B cell (primary cell): ENCODE measurements at regions not wholly inside any gene's neighbourhood (a gene's known extent, or its start where the extent isn't known, plus 50 kb on each side); places are given as distances from the start of the nearest gene placed in this dataset.

Experiments
- ATAC-seq: fragments of 200-7000 bp; cut with Tn5 transposase; one replicate; pipeline ENCODE4 v1.10.0; 2021; ENCODE audit warnings: low read depth, mild to moderate bottlenecking, moderate number of reproducible peaks, moderate library complexity
- CTCF ChIA-PET: fragments of 350-600 bp; sonication (Branson Sonifier 250); formaldehyde crosslinking; loops from one replicate; lab custom pipeline; 2021; ENCODE audit warnings: antibody characterized with exemption, inconsistent platforms; lab: Charles Lee
- POLR2A ChIA-PET: fragments of 350-600 bp; sonication (Branson Sonifier 250); formaldehyde crosslinking; loops from one replicate; lab custom pipeline; 2021; ENCODE audit warnings: antibody characterized with exemption; lab: Charles Lee
- DNase-seq: peaks from one replicate; pipeline ENCODE4 v3.0.0; 2013
- H2AFZ ChIP-seq: 2 replicates; pipeline ENCODE4 v1.6.1; 2012; ENCODE audit warnings: mild to moderate bottlenecking, low read depth, low read length; ENCODE audit not compliant: insufficient read depth, poor library complexity, severe bottlenecking
- H3K27ac ChIP-seq, 2 donors: 1 replicate in 1 of 2; 2 replicates in 1 of 2; pipeline ENCODE4 v1.5.1; 2012 to 2013; ENCODE audit warnings: low read length in 2 of 2, mild to moderate bottlenecking in 2 of 2, moderate library complexity in 1 of 2
- H3K27me3 ChIP-seq, 4 experiments: fragments of 200-600 bp in 1 of 4; sonication (generic) in 1 of 4; replicated peaks in 1 of 4; 1 replicate in 2 of 4; 2 replicates in 2 of 4; pipeline versions ENCODE4 v1.6.1 to v1.7.0; 2013 to 2016; ENCODE audit warnings: low read length in 3 of 4, mild to moderate bottlenecking in 2 of 4, mixed read lengths in 1 of 4, moderate library complexity in 1 of 4; ENCODE audit not compliant: insufficient read depth in 4 of 4, control insufficient read depth in 3 of 4; ENCODE audit errors: control extremely low read depth in 1 of 4
- H3K36me3 ChIP-seq, 2 experiments: replicated peaks in 1 of 2; 1 replicate in 1 of 2; 2 replicates in 1 of 2; pipeline versions ENCODE4 v1.6.1 to v1.7.1; 2013; ENCODE audit warnings: low read length in 1 of 2; ENCODE audit not compliant: insufficient read depth in 2 of 2, control insufficient read depth in 1 of 2; ENCODE audit errors: control extremely low read depth in 1 of 2, extremely low read depth in 1 of 2
- H3K4me1 ChIP-seq, 2 donors: fragments of 200-600 bp in 1 of 2; sonication (generic) in 1 of 2; 1 replicate in 1 of 2; 2 replicates in 1 of 2; pipeline versions ENCODE4 v1.5.1 to v1.6.1; 2013 to 2017; ENCODE audit warnings: low read length in 2 of 2; ENCODE audit not compliant: control insufficient read depth in 2 of 2, insufficient read depth in 2 of 2
- H3K4me2 ChIP-seq: replicated peaks from 2 replicates; pipeline ENCODE3; 2012; ENCODE audit warnings: mild to moderate bottlenecking, low read depth, low read length; ENCODE audit not compliant: poor library complexity, severe bottlenecking
- H3K4me3 ChIP-seq, 5 experiments: fragments of 200-600 bp in 1 of 5; sonication (generic) in 1 of 5; 1 replicate in 3 of 5; 2 replicates in 2 of 5; pipeline versions ENCODE4 v1.5.1 to v1.7.0; 2011 to 2016; ENCODE audit warnings: low read length in 4 of 5, mild to moderate bottlenecking in 4 of 5, low read depth in 2 of 5, control low read depth in 1 of 5, moderate library complexity in 1 of 5; ENCODE audit not compliant: insufficient read depth in 1 of 5; ENCODE audit errors: control extremely low read depth in 1 of 5, extremely low read depth in 1 of 5
- H3K79me2 ChIP-seq: fragments of 200-600 bp; sonication (generic); one replicate; pipeline ENCODE4 v1.6.0; 2016; ENCODE audit warnings: low read length; ENCODE audit not compliant: control insufficient read depth, insufficient read depth
- H3K9ac ChIP-seq: fragments of 200-600 bp; sonication (generic); 2 replicates; pipeline ENCODE4 v1.6.1; 2017; ENCODE audit warnings: mild to moderate bottlenecking, low read length, moderate library complexity
- H3K9me3 ChIP-seq, 3 donors: one replicate each; pipeline versions ENCODE4 v1.6.1 to v1.7.1; 2013; ENCODE audit warnings: low read length in 2 of 3; ENCODE audit not compliant: control insufficient read depth in 2 of 3, insufficient read depth in 1 of 3; ENCODE audit errors: control extremely low read depth in 1 of 3
- H4K20me1 ChIP-seq: 2 replicates; pipeline ENCODE4 v1.6.0; 2012; ENCODE audit warnings: mild to moderate bottlenecking, low read length; ENCODE audit not compliant: insufficient read depth, control insufficient read depth, poor library complexity, severe bottlenecking
- H3K27ac Mint-ChIP-seq: one replicate; pipeline ENCODE4 v1.8.0; 2021; ENCODE audit warnings: mixed read lengths
- H3K27me3 Mint-ChIP-seq: one replicate; pipeline ENCODE4 v1.8.0; 2021; ENCODE audit warnings: mixed read lengths
- H3K4me1 Mint-ChIP-seq: one replicate; pipeline ENCODE4 v1.8.0; 2021; ENCODE audit warnings: mixed read lengths
- H3K4me3 Mint-ChIP-seq: one replicate; pipeline ENCODE4 v1.8.0; 2021; ENCODE audit warnings: mixed read lengths
- H3K9me3 Mint-ChIP-seq: one replicate; pipeline ENCODE4 v1.8.0; 2022; ENCODE audit warnings: mixed read lengths; ENCODE audit not compliant: insufficient read depth
- EZH2 ChIP-seq: IDR thresholded peaks from 2 replicates; pipeline ENCODE4 v1.6.1; 2012; ENCODE audit warnings: borderline replicate concordance, low read depth, mild to moderate bottlenecking, moderate library complexity, low read length; ENCODE audit not compliant: insufficient read depth, poor library complexity, severe bottlenecking
- WGBS: methylation state at CpG from one replicate; pipeline ENCODE4 v1.1.5; 2013; ENCODE audit warnings: missing lambda C conversion rate; ENCODE audit not compliant: insufficient coverage; 5-methylcytosine and 5-hydroxymethylcytosine counted together
- intact Hi-C: fragments of 100-400 bp; cut with micrococcal nuclease; formaldehyde crosslinking; loops from one replicate; pipeline ENCODE4 v1.10.0; 2022
- TF ChIP-seq, protein P1 (sequence below): fragments of 200-600 bp; IDR thresholded peaks from one replicate; pipeline ENCODE4 v1.8.0; 2022; ENCODE audit warnings: antibody characterized with exemption, mild to moderate bottlenecking

DNA sequence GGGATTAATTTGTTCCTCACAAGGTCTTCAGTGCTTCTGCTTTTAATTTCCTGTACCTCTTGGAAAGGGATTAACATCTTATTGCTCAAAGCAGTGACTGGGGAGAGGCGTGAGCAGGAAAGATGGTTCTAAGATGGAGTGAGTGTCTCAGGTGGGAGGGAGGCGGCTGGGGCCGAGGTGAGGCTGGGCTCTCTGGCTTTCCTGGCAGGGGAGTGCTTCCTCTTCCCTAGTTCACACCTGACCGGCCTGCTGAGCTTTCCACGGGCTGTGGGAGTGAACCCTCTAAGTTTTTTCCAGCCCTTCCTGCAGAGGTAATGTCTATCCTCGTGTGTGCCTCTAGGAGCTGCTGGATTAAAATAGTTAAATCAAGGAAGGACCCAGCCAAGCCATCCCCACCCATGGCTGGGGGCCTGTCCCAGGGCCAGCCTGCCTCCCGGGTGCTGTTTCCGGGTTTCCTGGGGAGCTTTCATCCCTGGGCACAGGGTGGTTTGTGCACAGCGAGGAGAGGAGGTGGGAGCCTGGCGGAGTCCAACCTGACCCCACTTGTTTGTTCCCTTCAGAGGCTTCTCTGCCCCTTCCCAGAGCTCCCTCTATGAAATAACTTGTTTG is 179.1 kb downstream of the TFAP2C start:
- Histone ChIP-seq H3K4me1 (no peaks in the 10 kb centered on the region), H3K27ac (no peak overlapping the region), H3K79me2 (no peaks in the 10 kb centered on the region), H3K4me3 (no peak overlapping the region), H3K9me3 (peaks cover 0 to 15% (median 0%) of the 10 kb centered on the region in 3 donors), H3K36me3 (no peaks in the 10 kb centered on the region), H2AFZ (no peak overlapping the region), H4K20me1 (no peaks in the 10 kb centered on the region), H3K4me2 (no peak overlapping the region), H3K27me3 (peaks cover 0 to 11% (median 0%) of the 10 kb centered on the region in 4 experiments), H3K9ac (no peak overlapping the region)
- Mint-ChIP-seq H3K4me1 (no peaks in the 10 kb centered on the region), H3K4me3 (no peak overlapping the region), H3K9me3 (no peaks in the 10 kb centered on the region), H3K27me3 (peaks cover 24% of the 10 kb centered on the region), H3K27ac (no peak overlapping the region)
- ChIA-PET CTCF (no interaction called here), POLR2A (no interaction called here)
- ATAC-seq, result no peak
- WGBS, result 24% methylated on average over 4 of the region's 10 CpGs
- TF ChIP-seq EZH2, result no peak
- TF ChIP-seq, protein P1, sequence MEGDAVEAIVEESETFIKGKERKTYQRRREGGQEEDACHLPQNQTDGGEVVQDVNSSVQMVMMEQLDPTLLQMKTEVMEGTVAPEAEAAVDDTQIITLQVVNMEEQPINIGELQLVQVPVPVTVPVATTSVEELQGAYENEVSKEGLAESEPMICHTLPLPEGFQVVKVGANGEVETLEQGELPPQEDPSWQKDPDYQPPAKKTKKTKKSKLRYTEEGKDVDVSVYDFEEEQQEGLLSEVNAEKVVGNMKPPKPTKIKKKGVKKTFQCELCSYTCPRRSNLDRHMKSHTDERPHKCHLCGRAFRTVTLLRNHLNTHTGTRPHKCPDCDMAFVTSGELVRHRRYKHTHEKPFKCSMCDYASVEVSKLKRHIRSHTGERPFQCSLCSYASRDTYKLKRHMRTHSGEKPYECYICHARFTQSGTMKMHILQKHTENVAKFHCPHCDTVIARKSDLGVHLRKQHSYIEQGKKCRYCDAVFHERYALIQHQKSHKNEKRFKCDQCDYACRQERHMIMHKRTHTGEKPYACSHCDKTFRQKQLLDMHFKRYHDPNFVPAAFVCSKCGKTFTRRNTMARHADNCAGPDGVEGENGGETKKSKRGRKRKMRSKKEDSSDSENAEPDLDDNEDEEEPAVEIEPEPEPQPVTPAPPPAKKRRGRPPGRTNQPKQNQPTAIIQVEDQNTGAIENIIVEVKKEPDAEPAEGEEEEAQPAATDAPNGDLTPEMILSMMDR, result no peak
- DNase-seq, result no peak
- intact Hi-C loops, result no loop called here

DNA sequence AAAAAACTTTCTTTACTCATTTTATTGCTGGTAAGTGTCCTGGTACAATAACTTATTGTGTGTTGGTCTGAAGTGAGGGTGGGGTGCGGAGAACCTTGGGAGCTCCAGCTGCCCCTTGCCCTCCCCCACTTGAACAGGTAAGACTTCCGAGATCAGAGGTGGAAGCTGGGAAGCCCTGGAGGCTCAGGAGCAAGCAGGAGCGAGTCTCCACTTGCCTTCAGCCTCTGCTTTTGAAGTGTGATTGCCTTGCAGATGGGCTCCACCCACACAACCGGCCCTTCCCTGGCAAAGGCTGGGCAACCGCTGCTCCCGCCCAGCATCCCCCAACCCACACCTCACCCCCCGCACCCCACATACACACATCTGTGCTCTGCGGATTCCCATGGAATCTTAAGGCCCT is 179.6 kb downstream of the TFAP2C start:
- Histone ChIP-seq H3K4me1 (no peaks in the 10 kb centered on the region), H4K20me1 (no peaks in the 10 kb centered on the region), H3K4me2 (no peak overlapping the region), H3K9ac (no peak overlapping the region), H3K9me3 (peaks cover 0 to 15% (median 0%) of the 10 kb centered on the region in 3 donors), H3K79me2 (no peaks in the 10 kb centered on the region), H2AFZ (no peak overlapping the region), H3K27ac (no peak overlapping the region), H3K27me3 (peaks cover 0 to 11% (median 0%) of the 10 kb centered on the region in 4 experiments), H3K36me3 (no peaks in the 10 kb centered on the region), H3K4me3 (no peak overlapping the region)
- Mint-ChIP-seq H3K4me1 (no peaks in the 10 kb centered on the region), H3K4me3 (no peak overlapping the region), H3K9me3 (no peaks in the 10 kb centered on the region), H3K27ac (no peak overlapping the region), H3K27me3 (peaks cover 24% of the 10 kb centered on the region)
- WGBS, result 38% methylated on average over 7 of the region's 8 CpGs
- intact Hi-C loops, result no loop called here
- ATAC-seq (no peak), DNase-seq (no peak)
- CTCF ChIA-PET, result no interaction called here
- POLR2A ChIA-PET, result no interaction called here
- TF ChIP-seq, protein P1, result no peak
- no peak for TF ChIP-seq EZH2
